ENCODE measurements at regions not wholly inside any gene's neighbourhood (a gene's known extent, or its start where the extent isn't known, plus 50 kb on each side); places are given as distances from the start of the nearest gene placed in this dataset.
"Not testable (repeated sequence)": the region's sequence is repeated elsewhere in the genome, so short reads cannot be mapped to it uniquely, and the experiment has no call there.

DNA sequence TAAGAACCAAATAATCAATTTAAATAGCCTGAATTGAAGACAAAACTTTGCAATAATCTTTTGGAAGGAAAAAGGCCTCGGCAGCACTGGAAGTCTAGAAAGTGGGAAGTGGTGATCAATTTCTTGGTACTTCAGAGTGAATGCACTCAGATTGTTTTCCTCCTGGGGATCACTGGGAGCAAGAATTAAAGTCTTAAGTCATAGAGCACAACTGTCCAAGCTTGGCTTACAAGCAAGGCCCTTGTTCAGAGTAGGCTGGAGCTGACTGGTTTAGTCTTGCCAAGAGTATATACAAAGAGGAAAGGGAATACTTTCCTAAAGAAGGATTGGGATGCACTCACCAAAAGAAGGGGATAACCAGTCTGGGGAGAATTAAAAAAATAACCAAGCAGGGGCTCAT is 637.1 kb downstream of the CCSER2 start:
- TF ChIP-seq, protein P1, sequence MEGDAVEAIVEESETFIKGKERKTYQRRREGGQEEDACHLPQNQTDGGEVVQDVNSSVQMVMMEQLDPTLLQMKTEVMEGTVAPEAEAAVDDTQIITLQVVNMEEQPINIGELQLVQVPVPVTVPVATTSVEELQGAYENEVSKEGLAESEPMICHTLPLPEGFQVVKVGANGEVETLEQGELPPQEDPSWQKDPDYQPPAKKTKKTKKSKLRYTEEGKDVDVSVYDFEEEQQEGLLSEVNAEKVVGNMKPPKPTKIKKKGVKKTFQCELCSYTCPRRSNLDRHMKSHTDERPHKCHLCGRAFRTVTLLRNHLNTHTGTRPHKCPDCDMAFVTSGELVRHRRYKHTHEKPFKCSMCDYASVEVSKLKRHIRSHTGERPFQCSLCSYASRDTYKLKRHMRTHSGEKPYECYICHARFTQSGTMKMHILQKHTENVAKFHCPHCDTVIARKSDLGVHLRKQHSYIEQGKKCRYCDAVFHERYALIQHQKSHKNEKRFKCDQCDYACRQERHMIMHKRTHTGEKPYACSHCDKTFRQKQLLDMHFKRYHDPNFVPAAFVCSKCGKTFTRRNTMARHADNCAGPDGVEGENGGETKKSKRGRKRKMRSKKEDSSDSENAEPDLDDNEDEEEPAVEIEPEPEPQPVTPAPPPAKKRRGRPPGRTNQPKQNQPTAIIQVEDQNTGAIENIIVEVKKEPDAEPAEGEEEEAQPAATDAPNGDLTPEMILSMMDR (IDR thresholded peaks at IDR 0.05; ENCODE audit: insufficient read depth, missing control alignments), result no peak
- DNase-seq (ENCODE audit: insufficient read length, low spot score) (no peak), FAIRE-seq (no peak)

DNA sequence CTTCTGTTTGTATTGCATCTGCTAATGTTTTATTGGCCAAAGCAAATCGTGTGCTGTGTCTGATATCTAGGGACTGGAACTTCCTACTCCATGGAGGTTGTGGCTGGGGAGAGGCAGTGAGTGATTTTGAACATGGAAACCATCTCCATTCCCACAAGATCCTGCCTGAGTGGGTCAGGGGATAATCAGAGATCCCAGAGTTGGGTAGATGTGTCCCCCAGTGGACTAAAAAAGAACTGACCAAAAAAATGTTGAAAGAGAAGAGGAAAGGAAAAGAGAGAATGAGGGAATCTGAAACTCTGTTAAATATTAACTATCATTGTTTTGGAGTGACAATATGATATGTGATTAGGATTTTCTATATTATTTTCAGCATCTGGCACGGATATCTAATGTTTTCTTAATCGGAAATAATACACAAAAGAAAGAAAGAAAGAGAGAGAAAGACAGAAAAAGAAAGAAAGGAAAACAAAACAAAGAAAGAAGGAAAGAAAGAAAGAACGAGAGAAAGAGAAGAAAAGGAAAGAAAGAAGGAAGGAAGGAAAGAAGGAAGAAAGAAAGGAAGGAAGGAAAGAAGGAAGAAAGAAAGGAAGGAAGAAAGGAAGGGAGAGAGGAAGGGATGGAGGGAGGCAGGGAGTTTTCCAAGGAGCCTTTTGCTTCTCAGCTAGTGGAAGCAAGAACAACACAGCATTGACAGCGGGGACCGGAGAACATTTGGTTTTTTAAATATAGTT is 638.5 kb downstream of the CCSER2 start:
- FAIRE-seq (no peak), DNase-seq (ENCODE audit: insufficient read length, low spot score) (no peak)
- TF ChIP-seq, protein P1 (IDR thresholded peaks at IDR 0.05; ENCODE audit: insufficient read depth, missing control alignments), result no peak

DNA sequence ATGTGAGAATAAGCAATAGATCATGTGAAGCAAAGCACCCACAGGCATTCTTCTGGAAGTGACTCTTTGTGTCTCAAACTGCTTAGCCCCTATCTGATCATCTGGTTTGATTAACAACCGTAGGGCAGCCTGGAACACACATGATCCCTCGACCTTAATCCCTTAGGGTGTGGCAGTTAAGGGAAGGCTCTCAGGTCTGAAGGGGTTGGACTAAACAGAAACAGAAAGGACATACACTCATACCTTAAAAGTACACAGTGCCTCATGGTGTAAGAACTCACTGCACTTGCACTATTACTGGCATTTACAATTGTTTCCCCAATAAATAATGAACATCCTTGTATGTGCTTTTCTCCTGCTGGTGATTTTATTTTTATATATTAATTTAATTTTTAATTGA is 640.9 kb downstream of the CCSER2 start:
- DNase-seq (ENCODE audit: insufficient read length, low spot score); FAIRE-seq: not testable (repeated sequence)

DNA sequence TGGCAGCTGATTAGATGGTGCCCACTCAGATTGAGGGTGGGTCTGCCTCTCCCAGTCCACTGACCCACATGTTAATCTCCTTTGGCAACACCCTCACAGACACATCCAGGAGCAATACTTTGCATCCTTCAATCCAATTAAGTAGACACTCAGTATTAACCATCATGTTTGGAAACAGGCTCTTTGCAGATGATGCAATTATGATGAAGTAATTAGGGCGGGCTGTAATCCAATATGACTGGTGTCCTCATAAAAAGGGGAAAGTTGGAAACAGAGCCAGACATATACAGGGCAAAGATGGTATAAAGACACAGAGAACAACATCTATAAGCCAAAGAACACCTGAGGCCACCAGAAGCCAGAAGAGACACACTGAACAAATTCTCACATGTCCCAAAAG is 658.6 kb downstream of the CCSER2 start:
- TF ChIP-seq, protein P1 (IDR thresholded peaks at IDR 0.05; ENCODE audit: insufficient read depth, missing control alignments), result no peak
- FAIRE-seq (no peak), DNase-seq (ENCODE audit: insufficient read length, low spot score) (no peak)

DNA sequence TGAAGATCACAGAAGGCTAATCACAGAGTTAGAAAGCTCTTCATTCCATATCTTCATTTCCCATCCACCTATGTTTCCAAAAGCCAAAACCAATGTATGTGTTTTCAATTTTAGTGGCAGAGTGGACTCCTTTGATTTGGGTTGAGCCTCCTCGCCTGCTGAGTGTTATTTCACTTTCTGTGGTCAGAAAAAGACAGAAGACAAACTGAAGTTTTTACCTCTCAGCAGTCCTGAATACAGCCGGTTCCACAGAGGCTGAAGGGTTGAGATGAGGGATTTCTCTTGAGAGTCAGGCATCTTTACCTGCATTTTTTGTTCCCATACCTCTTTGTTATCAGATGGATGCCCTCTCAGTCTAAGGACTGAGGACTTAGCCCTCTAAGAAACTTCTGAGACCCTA is 659.6 kb downstream of the CCSER2 start:
- DNase-seq (ENCODE audit: insufficient read length, low spot score) (no peak), FAIRE-seq (no peak)

DNA sequence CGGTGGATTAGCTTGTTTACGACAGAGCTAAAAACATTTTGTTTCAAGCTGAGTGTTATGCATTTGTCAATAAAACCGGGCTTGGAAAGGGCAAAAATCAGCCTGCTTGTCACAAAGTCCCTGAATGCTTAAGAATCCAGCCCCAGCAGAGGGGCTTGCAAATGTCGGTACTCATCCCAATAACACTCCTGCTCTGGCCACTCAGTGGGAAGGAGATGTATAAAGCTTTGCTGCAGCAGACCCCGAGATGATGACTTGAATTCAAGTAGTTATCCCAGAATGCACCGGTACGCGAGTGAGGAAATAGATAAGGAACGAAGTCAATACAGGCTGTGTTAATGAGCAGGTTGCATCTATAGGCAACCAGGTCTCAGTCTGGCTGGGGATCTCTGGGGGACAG is 662.3 kb downstream of the CCSER2 start:
- FAIRE-seq, result no peak
- TF ChIP-seq, protein P1 (IDR thresholded peaks at IDR 0.05; ENCODE audit: insufficient read depth, missing control alignments), result no peak
- DNase-seq (ENCODE audit: insufficient read length, low spot score), result no peak

More for the DNA sequence above, 659.6 kb downstream of the CCSER2 start:
- TF ChIP-seq, protein P1 (IDR thresholded peaks at IDR 0.05; ENCODE audit: insufficient read depth, missing control alignments), result no peak

DNA sequence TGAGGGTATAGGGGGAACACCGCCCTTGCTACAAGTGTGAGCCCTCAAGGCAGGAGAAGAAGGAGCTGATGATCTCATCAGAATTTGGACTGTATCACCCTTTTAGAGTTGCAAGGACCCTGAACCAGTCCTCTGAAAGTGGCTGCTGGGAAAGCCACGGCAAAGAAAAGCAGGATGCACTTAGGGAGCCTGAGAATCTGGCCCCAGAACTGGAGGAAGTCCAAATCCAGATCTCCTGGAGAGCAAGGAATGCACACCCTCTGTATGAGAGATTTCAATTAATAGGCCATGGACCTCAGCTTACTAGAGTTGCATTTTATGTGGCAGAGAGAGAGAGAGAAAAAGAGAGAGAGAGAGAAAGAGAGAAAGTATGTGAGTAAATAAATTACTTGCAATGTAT is 662.9 kb downstream of the CCSER2 start:
- no peak for DNase-seq (ENCODE audit: insufficient read length, low spot score)
- FAIRE-seq, result no peak
- TF ChIP-seq, protein P1 (IDR thresholded peaks at IDR 0.05; ENCODE audit: insufficient read depth, missing control alignments), result no peak
